ENCODE measurements at regions not wholly inside any gene's neighbourhood (a gene's known extent, or its start where the extent isn't known, plus 50 kb on each side); places are given as distances from the start of the nearest gene placed in this dataset.

DNA sequence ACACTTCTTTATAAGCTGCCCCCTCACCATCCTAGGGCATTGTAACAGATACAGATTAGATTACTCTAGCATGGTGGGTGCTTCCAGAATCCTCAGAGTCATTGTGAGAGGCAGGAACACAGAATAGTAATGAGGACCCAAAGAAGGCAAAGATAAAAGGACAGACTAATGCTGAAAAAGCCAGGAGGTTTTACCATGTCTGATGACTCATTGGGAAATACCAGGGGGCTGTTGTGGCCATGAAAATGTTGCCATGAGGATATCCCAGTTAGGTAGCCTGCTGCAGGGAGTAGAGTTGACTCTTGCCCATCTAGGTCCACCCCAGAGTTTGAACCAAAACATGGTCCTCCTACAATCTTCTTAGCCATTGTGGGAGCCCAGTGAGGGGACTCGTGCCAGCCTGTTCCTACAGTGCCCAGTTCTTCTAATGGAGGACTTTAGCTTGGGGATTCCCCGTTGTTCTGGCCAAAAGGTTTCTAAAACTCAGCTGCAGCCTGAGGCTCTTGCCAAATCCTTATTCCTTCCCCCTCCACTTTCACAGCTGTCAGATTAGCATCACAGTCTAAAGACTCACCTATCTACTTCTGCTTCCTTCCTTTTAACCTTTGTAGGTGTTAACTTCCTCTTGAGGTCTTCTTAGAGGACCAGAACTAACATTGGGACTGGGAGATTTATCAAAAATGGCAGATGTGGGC lies 586.0 kb upstream of the AADAT start:
- no peak overlapping the region for H3K4me3 ChIP-seq (ENCODE audit: low read depth, low read length)
- TF ChIP-seq, protein P1, sequence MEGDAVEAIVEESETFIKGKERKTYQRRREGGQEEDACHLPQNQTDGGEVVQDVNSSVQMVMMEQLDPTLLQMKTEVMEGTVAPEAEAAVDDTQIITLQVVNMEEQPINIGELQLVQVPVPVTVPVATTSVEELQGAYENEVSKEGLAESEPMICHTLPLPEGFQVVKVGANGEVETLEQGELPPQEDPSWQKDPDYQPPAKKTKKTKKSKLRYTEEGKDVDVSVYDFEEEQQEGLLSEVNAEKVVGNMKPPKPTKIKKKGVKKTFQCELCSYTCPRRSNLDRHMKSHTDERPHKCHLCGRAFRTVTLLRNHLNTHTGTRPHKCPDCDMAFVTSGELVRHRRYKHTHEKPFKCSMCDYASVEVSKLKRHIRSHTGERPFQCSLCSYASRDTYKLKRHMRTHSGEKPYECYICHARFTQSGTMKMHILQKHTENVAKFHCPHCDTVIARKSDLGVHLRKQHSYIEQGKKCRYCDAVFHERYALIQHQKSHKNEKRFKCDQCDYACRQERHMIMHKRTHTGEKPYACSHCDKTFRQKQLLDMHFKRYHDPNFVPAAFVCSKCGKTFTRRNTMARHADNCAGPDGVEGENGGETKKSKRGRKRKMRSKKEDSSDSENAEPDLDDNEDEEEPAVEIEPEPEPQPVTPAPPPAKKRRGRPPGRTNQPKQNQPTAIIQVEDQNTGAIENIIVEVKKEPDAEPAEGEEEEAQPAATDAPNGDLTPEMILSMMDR (IDR thresholded peaks at IDR 0.05; ENCODE audit: insufficient read depth, low read length): no peak
- no peak for DNase-seq (ENCODE audit: low read depth)

DNA sequence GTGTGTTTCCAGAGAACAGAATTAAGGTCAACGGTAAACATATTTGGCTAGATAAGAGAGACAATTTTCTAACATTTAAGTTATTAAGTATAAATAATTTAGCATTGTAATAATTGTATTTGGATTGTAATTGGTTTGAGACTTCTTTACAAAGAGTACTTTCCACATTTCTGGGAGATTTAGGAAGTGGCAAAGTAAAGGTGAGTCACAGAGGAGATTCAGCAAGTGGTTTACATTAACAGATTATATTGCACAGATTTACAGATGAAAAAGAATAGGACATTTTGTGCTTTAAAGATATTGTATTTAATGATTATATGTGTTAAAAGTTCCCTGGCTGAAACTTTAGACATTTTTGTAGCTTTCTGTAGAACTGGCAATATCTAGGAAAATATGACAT lies 584.4 kb upstream of the AADAT start:
- TF ChIP-seq, protein P1 (IDR thresholded peaks at IDR 0.05; ENCODE audit: insufficient read depth, low read length): no peak
- no peak for DNase-seq (ENCODE audit: low read depth)
- H3K4me3 ChIP-seq (ENCODE audit: low read depth, low read length): no peak overlapping the region

DNA sequence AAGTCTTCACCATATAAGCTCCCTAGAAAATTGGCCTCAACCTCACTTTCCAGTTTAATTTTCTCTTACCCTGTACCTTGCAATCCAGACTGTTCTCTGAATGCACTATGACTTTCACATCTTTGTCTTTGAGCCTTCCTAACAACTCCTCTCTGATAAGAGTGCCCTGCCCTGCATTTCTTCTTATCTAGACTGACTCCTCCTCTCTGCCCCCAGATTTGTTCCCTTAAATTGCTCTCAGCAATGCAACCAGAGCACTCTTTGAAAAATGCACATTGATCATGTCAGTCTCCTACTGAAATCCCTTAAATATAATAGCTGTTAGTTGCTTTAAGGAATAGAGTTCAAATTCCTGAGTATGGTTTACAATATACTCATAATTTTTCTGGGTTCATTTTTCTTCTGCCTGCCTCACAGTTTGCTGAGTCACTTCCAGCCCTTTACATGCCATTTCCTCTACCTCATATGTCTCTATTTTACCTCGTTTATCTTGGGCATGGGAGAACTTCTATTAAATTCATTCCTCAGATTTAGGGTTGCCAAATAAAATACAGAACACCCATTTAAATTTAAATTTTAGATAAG lies 582.7 kb upstream of the AADAT start:
- H3K4me3 ChIP-seq (ENCODE audit: low read depth, low read length): no peak overlapping the region
- DNase-seq (ENCODE audit: low read depth): peak; percentile 58
- TF ChIP-seq, protein P1 (IDR thresholded peaks at IDR 0.05; ENCODE audit: insufficient read depth, low read length): no peak

DNA sequence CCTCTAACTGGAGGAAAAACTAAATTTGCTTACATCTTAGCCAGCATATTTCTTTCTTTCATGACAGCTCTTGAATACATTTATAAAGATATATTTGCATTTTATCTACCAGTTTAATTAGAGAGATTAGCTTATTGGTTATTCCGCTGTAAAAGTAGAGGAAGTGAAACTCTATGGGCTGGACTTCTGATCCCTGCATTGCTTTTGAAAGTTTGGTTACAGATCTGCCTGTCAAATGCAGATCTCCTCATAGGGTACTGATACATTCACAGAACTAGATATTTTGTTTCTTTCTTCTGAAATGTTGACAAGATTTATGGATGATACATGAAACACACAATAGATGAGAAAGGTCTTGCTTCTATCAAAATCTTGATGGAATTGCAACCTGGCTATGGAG lies 581.4 kb upstream of the AADAT start:
- no peak overlapping the region for H3K4me3 ChIP-seq (ENCODE audit: low read depth, low read length)
- TF ChIP-seq, protein P1 (IDR thresholded peaks at IDR 0.05; ENCODE audit: insufficient read depth, low read length): no peak
- DNase-seq (ENCODE audit: low read depth): no peak

DNA sequence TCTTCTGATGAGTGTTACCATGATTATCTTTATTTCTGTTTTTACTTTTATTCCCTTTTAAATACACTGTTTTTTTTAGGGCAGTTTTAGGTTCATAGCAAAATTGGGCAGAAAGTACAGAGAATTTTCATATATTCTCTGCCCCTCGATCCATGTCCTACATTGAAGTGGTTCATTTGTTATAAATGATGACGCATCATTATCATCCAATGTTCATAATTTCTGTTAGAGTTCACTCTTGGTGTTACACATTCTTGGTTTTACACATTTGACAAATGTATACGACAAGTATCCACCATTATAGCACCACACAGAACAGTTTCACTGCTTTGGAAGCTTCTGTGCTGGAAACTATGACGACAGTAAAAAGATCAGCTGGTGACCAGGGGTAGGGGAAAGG lies 578.1 kb upstream of the AADAT start:
- no peak for DNase-seq (ENCODE audit: low read depth)
- TF ChIP-seq, protein P1 (IDR thresholded peaks at IDR 0.05; ENCODE audit: insufficient read depth, low read length): no peak
- no peak overlapping the region for H3K4me3 ChIP-seq (ENCODE audit: low read depth, low read length)

DNA sequence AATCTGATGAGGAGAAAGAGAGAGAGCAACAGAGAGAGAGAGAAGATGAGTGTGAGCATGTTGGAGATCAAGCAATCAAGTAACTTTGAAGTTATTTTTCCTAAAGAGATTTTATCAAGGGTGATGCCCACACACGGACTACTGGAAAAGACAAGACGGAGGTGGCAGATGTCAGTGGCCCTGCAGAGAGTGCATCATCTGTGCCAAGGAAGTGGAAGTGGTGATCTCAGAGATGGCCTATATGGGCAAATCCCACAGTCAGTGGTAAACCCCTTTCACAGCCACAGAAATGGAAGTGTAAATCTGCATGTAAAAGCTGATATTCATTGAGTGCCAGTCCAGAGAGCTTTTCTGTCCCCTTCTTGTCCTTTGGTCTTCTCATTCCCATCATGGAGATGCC lies 577.2 kb upstream of the AADAT start:
- DNase-seq (ENCODE audit: low read depth): no peak
- TF ChIP-seq, protein P1 (IDR thresholded peaks at IDR 0.05; ENCODE audit: insufficient read depth, low read length): no peak
- H3K4me3 ChIP-seq (ENCODE audit: low read depth, low read length): no peak overlapping the region
